ENCODE measurements at regions not wholly inside any gene's neighbourhood (a gene's known extent, or its start where the extent isn't known, plus 50 kb on each side); places are given as distances from the start of the nearest gene placed in this dataset.

GRCh38 chr20:9926476-9926875 is 87.6 kb upstream of the PAK5 start:
- H3K27ac ChIP-seq (ENCODE audit: low read length), result no peak overlapping the region
- H3K27me3 ChIP-seq (ENCODE audit: control insufficient read depth, insufficient read depth, low read length), result no peaks in the 10 kb centered on the region
- H3K4me1 ChIP-seq (ENCODE audit: control insufficient read depth, insufficient read depth, low read length), result no peaks in the 10 kb centered on the region
- CTCF ChIA-PET, result no interaction called here
- no peak overlapping the region for H3K4me3 ChIP-seq (ENCODE audit: low read depth in 2 of 2, low read length in 2 of 2)
- POLR2A ChIA-PET, result no interaction called here
- H3K9me3 ChIP-seq (ENCODE audit: control insufficient read depth, insufficient read depth, low read depth, low read length), result no peaks in the 10 kb centered on the region
- intact Hi-C loops (cut with micrococcal nuclease; ENCODE audit: unreplicated experiment) (no loop called here), in situ Hi-C loops (cut with HindIII; ENCODE audit: low pct_unique_long_range_greater_than_20kb, low sequenced_read_pairs) (no loop called here)
- no peaks in the 10 kb centered on the region for H3K36me3 ChIP-seq (ENCODE audit: control insufficient read depth, insufficient read depth, low read length)
- no peak for DNase-seq (ENCODE audit: low read depth, low spot score)
- ATAC-seq, result no peak
- BruUV-seq (replicated peaks), result no TSS peak
- no peak for TF ChIP-seq SIN3A (IDR thresholded peaks at IDR 0.05; ENCODE audit: borderline replicate concordance, insufficient read depth, low read depth, low read length)
- no peak for TF ChIP-seq POLR2AphosphoS5 (IDR thresholded peaks at IDR 0.05; ENCODE audit: low read depth, low read length)
- TF ChIP-seq REST (IDR thresholded peaks at IDR 0.05; ENCODE audit: insufficient read depth in 1 of 2, low read depth in 2 of 2, low read length in 1 of 2), result no peak
- TF ChIP-seq, protein P1, sequence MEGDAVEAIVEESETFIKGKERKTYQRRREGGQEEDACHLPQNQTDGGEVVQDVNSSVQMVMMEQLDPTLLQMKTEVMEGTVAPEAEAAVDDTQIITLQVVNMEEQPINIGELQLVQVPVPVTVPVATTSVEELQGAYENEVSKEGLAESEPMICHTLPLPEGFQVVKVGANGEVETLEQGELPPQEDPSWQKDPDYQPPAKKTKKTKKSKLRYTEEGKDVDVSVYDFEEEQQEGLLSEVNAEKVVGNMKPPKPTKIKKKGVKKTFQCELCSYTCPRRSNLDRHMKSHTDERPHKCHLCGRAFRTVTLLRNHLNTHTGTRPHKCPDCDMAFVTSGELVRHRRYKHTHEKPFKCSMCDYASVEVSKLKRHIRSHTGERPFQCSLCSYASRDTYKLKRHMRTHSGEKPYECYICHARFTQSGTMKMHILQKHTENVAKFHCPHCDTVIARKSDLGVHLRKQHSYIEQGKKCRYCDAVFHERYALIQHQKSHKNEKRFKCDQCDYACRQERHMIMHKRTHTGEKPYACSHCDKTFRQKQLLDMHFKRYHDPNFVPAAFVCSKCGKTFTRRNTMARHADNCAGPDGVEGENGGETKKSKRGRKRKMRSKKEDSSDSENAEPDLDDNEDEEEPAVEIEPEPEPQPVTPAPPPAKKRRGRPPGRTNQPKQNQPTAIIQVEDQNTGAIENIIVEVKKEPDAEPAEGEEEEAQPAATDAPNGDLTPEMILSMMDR (IDR thresholded peaks at IDR 0.05), result no peak
- no peak for TF ChIP-seq TCF7L2 (IDR thresholded peaks at IDR 0.05; ENCODE audit: low read depth, low read length)

GRCh38 chr20:9926007-9926406 is 87.1 kb upstream of the PAK5 start:
- no peaks in the 10 kb centered on the region for H3K9me3 ChIP-seq (ENCODE audit: control insufficient read depth, insufficient read depth, low read depth, low read length)
- CTCF ChIA-PET, result no interaction called here
- TF ChIP-seq SIN3A (IDR thresholded peaks at IDR 0.05; ENCODE audit: borderline replicate concordance, insufficient read depth, low read depth, low read length), result no peak
- no peak for TF ChIP-seq POLR2AphosphoS5 (IDR thresholded peaks at IDR 0.05; ENCODE audit: low read depth, low read length)
- TF ChIP-seq REST (IDR thresholded peaks at IDR 0.05; ENCODE audit: insufficient read depth in 1 of 2, low read depth in 2 of 2, low read length in 1 of 2), result no peak
- TF ChIP-seq, protein P1 (IDR thresholded peaks at IDR 0.05), result no peak
- no peak for TF ChIP-seq TCF7L2 (IDR thresholded peaks at IDR 0.05; ENCODE audit: low read depth, low read length)

More at GRCh38 chr20:9926007-9926406, 87.1 kb upstream of the PAK5 start:
- H3K27ac ChIP-seq (ENCODE audit: low read length), result no peak overlapping the region
- in situ Hi-C loops (cut with HindIII; ENCODE audit: low pct_unique_long_range_greater_than_20kb, low sequenced_read_pairs) (no loop called here), intact Hi-C loops (cut with micrococcal nuclease; ENCODE audit: unreplicated experiment) (no loop called here)
- DNase-seq (ENCODE audit: low read depth, low spot score) (no peak), ATAC-seq (no peak)
- no peaks in the 10 kb centered on the region for H3K27me3 ChIP-seq (ENCODE audit: control insufficient read depth, insufficient read depth, low read length)
- H3K4me3 ChIP-seq (ENCODE audit: low read depth in 2 of 2, low read length in 2 of 2), result no peak overlapping the region
- POLR2A ChIA-PET, result no interaction called here
- BruUV-seq (replicated peaks), result no TSS peak
- no peaks in the 10 kb centered on the region for H3K4me1 ChIP-seq (ENCODE audit: control insufficient read depth, insufficient read depth, low read length)
- no peaks in the 10 kb centered on the region for H3K36me3 ChIP-seq (ENCODE audit: control insufficient read depth, insufficient read depth, low read length)
